SK-N-SH treated with all-trans-retinoic acid at 6 μM for 48 hours (cell line): ENCODE measurements at regions not wholly inside any gene's neighbourhood (a gene's known extent, or its start where the extent isn't known, plus 50 kb on each side); places are given as distances from the start of the nearest gene placed in this dataset.

Experiments
- ATAC-seq: fragments of 200-7000 bp; cut with Tn5 transposase; 3 replicates; pipeline ENCODE4 v1.9.1; 2020; ENCODE audit warnings: mild to moderate bottlenecking, moderate library complexity
- ARNTL ChIP-seq: fragments of 450-650 bp; formaldehyde crosslinking; IDR thresholded peaks from 2 replicates; pipeline ENCODE4 v1.5.0; 2020; ENCODE audit warnings: low read depth, mild to moderate bottlenecking, moderate library complexity, borderline replicate concordance
- BACH2 ChIP-seq: fragments of 250-450 bp; sonication (Bioruptor Pico); IDR thresholded peaks from 2 replicates; pipeline ENCODE4 v1.9.0; 2021; ENCODE audit warnings: mild to moderate bottlenecking, borderline replicate concordance
- CREB5 ChIP-seq: fragments of 250-450 bp; sonication (Bioruptor Pico); IDR thresholded peaks from 2 replicates; pipeline ENCODE4 v1.5.1; 2020; ENCODE audit warnings: low read depth, mild to moderate bottlenecking, moderate library complexity
- CSDC2 ChIP-seq: fragments of 250-450 bp; sonication (Bioruptor Pico); IDR thresholded peaks from 2 replicates; pipeline ENCODE4 v1.5.0; 2020; ENCODE audit warnings: mild to moderate bottlenecking, moderate library complexity
- CSRNP3 ChIP-seq: fragments of 250-450 bp; sonication (Bioruptor Pico); IDR thresholded peaks from 2 replicates; pipeline ENCODE4 v1.5.1; 2021; ENCODE audit warnings: mild to moderate bottlenecking, moderate library complexity
- ESRRG ChIP-seq: fragments of 250-450 bp; sonication (Bioruptor Pico); IDR thresholded peaks from 2 replicates; pipeline ENCODE4 v1.6.1; 2021; ENCODE audit warnings: mild to moderate bottlenecking
- GLIS3 ChIP-seq: fragments of 250-450 bp; sonication (Bioruptor Pico); IDR thresholded peaks from 2 replicates; pipeline ENCODE4 v1.5.0; 2020; ENCODE audit warnings: mild to moderate bottlenecking, moderate library complexity
- ISL1 ChIP-seq: fragments of 250-450 bp; sonication (Bioruptor Pico); IDR thresholded peaks from 2 replicates; pipeline ENCODE4 v2.1.2; 2022; ENCODE audit warnings: mild to moderate bottlenecking, moderate library complexity
- OSR1 ChIP-seq: fragments of 250-450 bp; sonication (Bioruptor Pico); IDR thresholded peaks from 2 replicates; pipeline ENCODE4 v1.8.0; 2022; ENCODE audit warnings: moderate library complexity, mild to moderate bottlenecking, inconsistent platforms
- PATZ1 ChIP-seq: fragments of 250-450 bp; sonication (Bioruptor Pico); IDR thresholded peaks from 2 replicates; pipeline ENCODE4 v1.8.0; 2020; ENCODE audit warnings: mild to moderate bottlenecking, moderate library complexity, borderline replicate concordance
- POU6F1 ChIP-seq: fragments of 250-450 bp; sonication (Bioruptor Pico); IDR thresholded peaks from 2 replicates; pipeline ENCODE4 v1.8.0; 2021; ENCODE audit warnings: low read depth, mild to moderate bottlenecking, moderate library complexity, borderline replicate concordance
- PPARA ChIP-seq: fragments of 250-450 bp; sonication (Bioruptor Pico); IDR thresholded peaks from 2 replicates; pipeline ENCODE4 v1.5.0; 2020; ENCODE audit warnings: mild to moderate bottlenecking, borderline replicate concordance
- RARB ChIP-seq: fragments of 250-450 bp; sonication (Bioruptor Pico); IDR thresholded peaks from 2 replicates; pipeline ENCODE4 v1.8.0; 2021; ENCODE audit warnings: mild to moderate bottlenecking, moderate library complexity
- SNAI2 ChIP-seq: fragments of 250-450 bp; sonication (Bioruptor Pico); IDR thresholded peaks from 2 replicates; pipeline ENCODE4 v1.5.0; 2020; ENCODE audit warnings: mild to moderate bottlenecking, moderate library complexity
- TCF4 ChIP-seq: fragments of 250-450 bp; sonication (Bioruptor Pico); IDR thresholded peaks from 2 replicates; pipeline ENCODE4 v1.8.0; 2021; ENCODE audit warnings: mild to moderate bottlenecking, moderate library complexity, borderline replicate concordance
- TOX ChIP-seq: fragments of 250-450 bp; sonication (Bioruptor Pico); IDR thresholded peaks from 2 replicates; pipeline ENCODE4 v1.8.0; 2021; ENCODE audit warnings: mild to moderate bottlenecking, moderate library complexity, borderline replicate concordance
- TSHZ2 ChIP-seq: fragments of 250-450 bp; sonication (Bioruptor Pico); IDR thresholded peaks from 2 replicates; pipeline ENCODE4 v1.5.0; 2020; ENCODE audit warnings: mild to moderate bottlenecking, moderate library complexity
- ZC3H10 ChIP-seq: fragments of 250-450 bp; sonication (Bioruptor Pico); IDR thresholded peaks from 2 replicates; pipeline ENCODE4 v1.5.1; 2021; ENCODE audit warnings: mild to moderate bottlenecking, moderate library complexity
- ZFP3 ChIP-seq: fragments of 250-450 bp; sonication (Bioruptor Pico); IDR thresholded peaks from 2 replicates; pipeline ENCODE4 v1.5.0; 2020; ENCODE audit warnings: mild to moderate bottlenecking, moderate library complexity
- ZFP30 ChIP-seq: fragments of 450-650 bp; formaldehyde crosslinking; IDR thresholded peaks from 2 replicates; pipeline ENCODE4 v1.5.0; 2022; ENCODE audit warnings: mild to moderate bottlenecking, moderate library complexity
- ZNF565 ChIP-seq: fragments of 450-650 bp; formaldehyde crosslinking; conservative IDR thresholded peaks from 2 replicates; pipeline ENCODE4 v1.5.0; 2020; ENCODE audit warnings: low read depth, mild to moderate bottlenecking, moderate library complexity
- ZNF70 ChIP-seq: fragments of 450-650 bp; formaldehyde crosslinking; IDR thresholded peaks from 2 replicates; pipeline ENCODE4 v1.5.0; 2020; ENCODE audit warnings: mild to moderate bottlenecking, moderate library complexity
- ZNF8 ChIP-seq: fragments of 450-650 bp; formaldehyde crosslinking; IDR thresholded peaks from 2 replicates; pipeline ENCODE4 v1.5.0; 2020; ENCODE audit warnings: mild to moderate bottlenecking, moderate library complexity

GRCh38 chr14:62270236-62270635, 508.0 kb downstream of the SNAPC1 start:
- TF ChIP-seq POU6F1 (CRISPR knock-in tag) (no peak), GLIS3 (CRISPR knock-in tag) (no peak), PPARA (CRISPR knock-in tag) (no peak), ZC3H10 (CRISPR knock-in tag) (no peak), ARNTL (no peak), BACH2 (CRISPR knock-in tag) (no peak), TOX (CRISPR knock-in tag) (no peak), ZNF70 (no peak), ZNF8 (CRISPR knock-in tag) (no peak), PATZ1 (CRISPR knock-in tag) (no peak), CREB5 (CRISPR knock-in tag) (no peak), SNAI2 (CRISPR knock-in tag) (no peak), ZNF565 (CRISPR knock-in tag) (no peak), CSRNP3 (CRISPR knock-in tag) (no peak), TCF4 (no peak), RARB (CRISPR knock-in tag) (no peak)
- no peak for ATAC-seq

GRCh38 chr14:62280366-62280765, 518.1 kb downstream of the SNAPC1 start:
- TF ChIP-seq ZNF8 (CRISPR knock-in tag) (no peak), ESRRG (no peak), ZC3H10 (CRISPR knock-in tag) (no peak), BACH2 (CRISPR knock-in tag) (no peak), CSDC2 (CRISPR knock-in tag) (no peak), TCF4 (no peak), CREB5 (CRISPR knock-in tag) (no peak), ZFP3 (CRISPR knock-in tag) (no peak), POU6F1 (CRISPR knock-in tag) (no peak), ISL1 (CRISPR knock-in tag) (no peak), ZFP30 (CRISPR knock-in tag) (no peak), GLIS3 (CRISPR knock-in tag) (no peak), OSR1 (CRISPR knock-in tag) (no peak), PATZ1 (CRISPR knock-in tag) (no peak), PPARA (CRISPR knock-in tag) (no peak), TSHZ2 (CRISPR knock-in tag) (no peak), CSRNP3 (CRISPR knock-in tag) (no peak), TOX (CRISPR knock-in tag) (no peak)
- ATAC-seq: no peak
